PFSK-1 (cell line): ENCODE measurements at regions not wholly inside any gene's neighbourhood (a gene's known extent, or its start where the extent isn't known, plus 50 kb on each side); places are given as distances from the start of the nearest gene placed in this dataset.

Experiments used
- POLR2AphosphoS5 ChIP-seq: IDR thresholded peaks from 2 replicates; pipeline ENCODE4 v1.6.1; 2012; ENCODE audit warnings: low read depth, mild to moderate bottlenecking, control low read depth, low read length, moderate library complexity
- TAF1 ChIP-seq: IDR thresholded peaks from 2 replicates; pipeline ENCODE4 v1.6.1; 2012; ENCODE audit warnings: low read length, control low read depth, borderline replicate concordance; ENCODE audit not compliant: insufficient read depth
- TF ChIP-seq, protein P1 (sequence below), 2 experiments: IDR thresholded peaks; 2 replicates each; pipeline versions ENCODE4 v1.6.1 to v1.8.0; 2011 to 2012; ENCODE audit warnings: low read depth in 2 of 2, low read length in 2 of 2, control low read depth in 1 of 2, inconsistent platforms in 1 of 2, mild to moderate bottlenecking in 1 of 2, moderate library complexity in 1 of 2; ENCODE audit not compliant: insufficient read depth in 1 of 2

DNA sequence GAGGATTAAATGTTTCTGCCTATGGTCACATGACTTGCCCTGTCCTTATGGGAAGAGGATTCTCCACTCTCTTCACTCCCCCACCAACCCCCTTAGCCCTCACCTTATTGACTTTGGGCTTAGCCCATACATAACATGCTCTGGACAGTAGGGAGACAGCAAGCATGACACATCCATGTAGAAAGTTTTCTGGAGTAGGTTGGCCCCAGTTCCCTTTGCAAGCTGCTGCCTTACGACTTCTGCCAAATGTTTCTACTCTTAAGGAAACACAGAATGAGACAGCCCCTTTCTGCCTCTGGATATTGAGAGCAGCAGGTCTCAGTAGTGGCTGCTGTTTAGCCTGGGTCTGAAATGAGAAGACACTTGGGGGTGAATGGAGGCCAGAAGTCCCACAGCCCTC is 282.2 kb downstream of the MAP2K6 start:
- no peak for TF ChIP-seq POLR2AphosphoS5
- no peak for TF ChIP-seq TAF1
- TF ChIP-seq, protein P1, sequence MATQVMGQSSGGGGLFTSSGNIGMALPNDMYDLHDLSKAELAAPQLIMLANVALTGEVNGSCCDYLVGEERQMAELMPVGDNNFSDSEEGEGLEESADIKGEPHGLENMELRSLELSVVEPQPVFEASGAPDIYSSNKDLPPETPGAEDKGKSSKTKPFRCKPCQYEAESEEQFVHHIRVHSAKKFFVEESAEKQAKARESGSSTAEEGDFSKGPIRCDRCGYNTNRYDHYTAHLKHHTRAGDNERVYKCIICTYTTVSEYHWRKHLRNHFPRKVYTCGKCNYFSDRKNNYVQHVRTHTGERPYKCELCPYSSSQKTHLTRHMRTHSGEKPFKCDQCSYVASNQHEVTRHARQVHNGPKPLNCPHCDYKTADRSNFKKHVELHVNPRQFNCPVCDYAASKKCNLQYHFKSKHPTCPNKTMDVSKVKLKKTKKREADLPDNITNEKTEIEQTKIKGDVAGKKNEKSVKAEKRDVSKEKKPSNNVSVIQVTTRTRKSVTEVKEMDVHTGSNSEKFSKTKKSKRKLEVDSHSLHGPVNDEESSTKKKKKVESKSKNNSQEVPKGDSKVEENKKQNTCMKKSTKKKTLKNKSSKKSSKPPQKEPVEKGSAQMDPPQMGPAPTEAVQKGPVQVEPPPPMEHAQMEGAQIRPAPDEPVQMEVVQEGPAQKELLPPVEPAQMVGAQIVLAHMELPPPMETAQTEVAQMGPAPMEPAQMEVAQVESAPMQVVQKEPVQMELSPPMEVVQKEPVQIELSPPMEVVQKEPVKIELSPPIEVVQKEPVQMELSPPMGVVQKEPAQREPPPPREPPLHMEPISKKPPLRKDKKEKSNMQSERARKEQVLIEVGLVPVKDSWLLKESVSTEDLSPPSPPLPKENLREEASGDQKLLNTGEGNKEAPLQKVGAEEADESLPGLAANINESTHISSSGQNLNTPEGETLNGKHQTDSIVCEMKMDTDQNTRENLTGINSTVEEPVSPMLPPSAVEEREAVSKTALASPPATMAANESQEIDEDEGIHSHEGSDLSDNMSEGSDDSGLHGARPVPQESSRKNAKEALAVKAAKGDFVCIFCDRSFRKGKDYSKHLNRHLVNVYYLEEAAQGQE (IDR thresholded peaks at IDR 0.05; ENCODE audit: insufficient read depth in 1 of 2, low read depth in 2 of 2, low read length in 2 of 2), result no peak
